NB4 (cell line): ENCODE measurements at regions not wholly inside any gene's neighbourhood (a gene's known extent, or its start where the extent isn't known, plus 50 kb on each side); places are given as distances from the start of the nearest gene placed in this dataset.

Source experiments
- CTCF ChIP-seq: IDR thresholded peaks from one replicate; pipeline ENCODE4 v1.5.1; 2012; ENCODE audit warnings: low read depth, low read length
- MAX ChIP-seq: IDR thresholded peaks from 2 replicates; pipeline ENCODE4 v1.6.1; 2011; ENCODE audit warnings: low read depth, low read length
- POLR2A ChIP-seq: IDR thresholded peaks from 2 replicates; pipeline ENCODE4 v1.6.1; 2011; ENCODE audit warnings: mild to moderate bottlenecking; ENCODE audit not compliant: insufficient read length; ENCODE audit errors: extremely low read depth

GRCh38 chr11:115625502-115625901 is 121.3 kb upstream of the CADM1 start:
- TF ChIP-seq CTCF (no peak), POLR2A (no peak), MAX (no peak)
